ENCODE measurements at regions not wholly inside any gene's neighbourhood (a gene's known extent, or its start where the extent isn't known, plus 50 kb on each side); places are given as distances from the start of the nearest gene placed in this dataset.

DNA sequence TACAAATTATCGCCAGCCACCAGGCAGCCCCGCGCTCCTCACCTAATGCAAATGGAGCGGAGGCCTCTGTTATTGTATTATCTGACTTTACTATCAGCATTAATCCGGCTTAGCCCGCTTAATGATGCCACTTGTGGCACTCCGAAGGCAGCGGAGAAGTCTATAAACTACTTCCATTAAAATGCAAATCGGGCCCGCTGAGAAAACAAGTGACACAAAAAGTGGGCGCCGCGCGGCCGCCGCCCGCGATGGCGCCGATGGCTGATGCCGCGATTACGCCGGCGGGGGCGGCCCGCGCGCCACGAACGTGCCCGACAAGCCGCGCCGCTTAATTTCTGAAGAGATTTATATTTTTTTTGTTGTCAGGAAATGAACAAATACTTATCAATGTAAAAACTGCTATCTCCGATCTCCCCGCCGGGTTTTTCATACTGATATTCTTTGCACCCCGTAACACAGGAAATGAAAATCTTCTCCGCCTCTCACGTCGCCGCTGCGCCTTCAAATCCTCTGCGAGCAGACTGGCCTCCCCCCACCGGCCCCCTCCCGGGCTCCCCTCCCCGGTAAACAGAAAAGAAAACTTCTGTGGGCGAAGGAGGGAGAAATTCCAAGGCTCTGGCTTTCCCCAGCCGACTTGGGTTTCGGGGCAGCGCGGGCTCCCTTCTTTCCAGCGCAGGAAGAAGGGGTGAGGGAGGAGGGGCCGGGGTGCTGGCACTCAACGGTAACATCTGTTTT is 221.8 kb downstream of the INSIG2 start:
- peak; percentile 66 for DNase-seq

DNA sequence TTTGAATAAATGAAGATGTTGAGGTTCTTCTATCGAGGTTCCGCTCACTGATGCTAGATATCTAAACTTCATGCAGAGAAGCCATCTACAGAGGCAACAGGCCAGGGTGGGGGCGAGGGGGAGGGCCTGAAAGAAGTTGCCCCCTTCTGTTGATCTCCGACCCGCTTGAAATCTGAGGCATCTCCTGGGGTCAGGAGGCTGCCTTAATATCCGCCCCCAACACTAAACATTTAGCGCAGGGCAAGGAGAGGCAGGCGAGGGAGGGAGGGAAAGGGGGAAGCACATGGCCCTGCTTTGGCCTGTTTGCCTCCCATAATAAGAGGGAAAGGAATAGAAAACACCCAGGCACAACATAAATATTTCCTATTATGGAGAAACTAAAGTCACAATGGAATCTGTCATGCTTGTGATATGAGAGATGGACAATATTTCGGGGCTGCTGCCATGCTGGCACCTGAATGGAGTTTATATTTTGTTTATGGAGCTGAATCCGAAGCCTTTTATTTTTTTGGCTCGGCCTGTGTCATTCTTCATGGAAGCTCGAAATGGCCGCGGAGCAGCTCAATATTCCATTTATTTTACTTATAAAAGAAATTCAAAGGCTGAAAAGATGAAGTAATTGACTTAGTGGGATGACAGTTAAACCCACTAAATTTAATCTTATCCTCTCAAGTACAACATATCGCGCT is 221.1 kb downstream of the INSIG2 start:
- no peak for DNase-seq

DNA sequence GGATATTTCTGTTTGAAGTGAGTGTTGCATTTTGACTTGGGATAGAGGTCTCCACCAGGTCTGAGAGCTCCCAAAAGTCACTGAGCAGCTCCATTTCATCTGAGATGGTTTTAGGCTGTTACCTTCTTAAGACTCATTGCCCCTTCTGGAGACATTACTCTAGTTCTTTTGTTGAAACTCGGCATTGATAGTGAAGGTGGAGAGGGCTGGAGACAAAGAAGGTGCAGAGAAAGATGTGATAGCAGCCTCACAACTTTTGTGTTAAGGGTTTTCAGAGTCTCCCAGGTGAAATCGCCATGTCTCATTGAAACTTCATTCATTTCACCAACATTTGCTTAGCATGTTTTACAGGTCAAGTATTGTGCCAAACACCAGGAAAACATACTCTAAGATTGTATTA is 219.6 kb downstream of the INSIG2 start:
- no peak for DNase-seq

DNA sequence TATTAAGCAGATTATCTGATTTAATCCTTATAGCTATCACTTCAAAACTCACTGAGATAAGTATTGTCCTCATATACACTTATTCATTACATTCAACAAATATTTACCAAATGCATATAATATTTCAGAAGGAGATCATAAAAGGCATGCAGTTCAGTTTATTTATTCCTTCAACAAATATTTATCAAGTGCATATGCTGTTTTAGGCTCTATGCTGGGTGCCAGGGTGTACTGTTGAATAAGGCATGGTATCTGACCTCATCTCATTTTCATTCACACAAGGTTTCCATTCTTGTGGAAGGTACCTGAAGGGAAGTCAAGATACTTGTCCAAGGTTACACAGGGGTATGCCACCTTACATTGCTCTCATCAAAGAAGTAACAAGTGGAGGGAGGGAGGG is 213.0 kb downstream of the INSIG2 start:
- no peak for DNase-seq

DNA sequence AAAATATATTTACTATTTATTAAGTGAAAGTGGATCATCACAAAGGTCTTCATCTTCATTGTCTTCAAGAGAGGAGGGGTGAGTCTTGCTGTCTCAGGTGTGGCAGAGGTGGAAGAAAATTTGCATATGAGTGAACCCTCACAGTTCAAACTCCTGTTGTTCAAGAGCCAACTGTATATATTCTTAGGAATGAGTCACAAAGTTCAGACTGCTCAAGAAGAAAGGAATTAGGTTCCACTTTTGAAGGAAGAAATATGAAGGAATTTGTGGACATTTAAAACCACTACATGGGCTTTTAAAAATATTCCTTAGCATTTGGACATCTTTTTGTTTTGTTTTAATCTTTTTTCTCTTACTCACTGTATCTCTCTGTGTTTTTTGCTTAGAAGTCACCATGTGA is 212.6 kb downstream of the INSIG2 start:
- DNase-seq = no peak

DNA sequence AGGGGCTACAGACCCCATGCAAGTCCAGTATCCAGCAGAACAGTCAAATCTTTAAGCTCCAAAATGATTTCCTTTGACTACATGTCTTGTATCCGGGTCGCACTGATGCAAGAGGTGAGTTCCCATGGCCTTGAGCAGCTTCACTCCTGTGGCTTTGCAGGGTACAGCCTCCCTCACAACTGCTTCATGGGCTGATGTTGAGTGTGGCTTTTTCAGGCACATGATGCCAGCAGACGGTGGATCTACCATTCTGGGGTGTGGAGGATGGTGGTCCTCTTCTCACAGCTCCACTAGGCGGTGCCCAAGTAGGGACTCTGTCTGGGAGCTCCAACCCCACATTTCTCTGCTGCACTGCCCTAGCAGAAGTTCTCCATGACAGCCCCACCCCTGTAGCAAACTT is 208.4 kb downstream of the INSIG2 start:
- DNase-seq = no peak

DNA sequence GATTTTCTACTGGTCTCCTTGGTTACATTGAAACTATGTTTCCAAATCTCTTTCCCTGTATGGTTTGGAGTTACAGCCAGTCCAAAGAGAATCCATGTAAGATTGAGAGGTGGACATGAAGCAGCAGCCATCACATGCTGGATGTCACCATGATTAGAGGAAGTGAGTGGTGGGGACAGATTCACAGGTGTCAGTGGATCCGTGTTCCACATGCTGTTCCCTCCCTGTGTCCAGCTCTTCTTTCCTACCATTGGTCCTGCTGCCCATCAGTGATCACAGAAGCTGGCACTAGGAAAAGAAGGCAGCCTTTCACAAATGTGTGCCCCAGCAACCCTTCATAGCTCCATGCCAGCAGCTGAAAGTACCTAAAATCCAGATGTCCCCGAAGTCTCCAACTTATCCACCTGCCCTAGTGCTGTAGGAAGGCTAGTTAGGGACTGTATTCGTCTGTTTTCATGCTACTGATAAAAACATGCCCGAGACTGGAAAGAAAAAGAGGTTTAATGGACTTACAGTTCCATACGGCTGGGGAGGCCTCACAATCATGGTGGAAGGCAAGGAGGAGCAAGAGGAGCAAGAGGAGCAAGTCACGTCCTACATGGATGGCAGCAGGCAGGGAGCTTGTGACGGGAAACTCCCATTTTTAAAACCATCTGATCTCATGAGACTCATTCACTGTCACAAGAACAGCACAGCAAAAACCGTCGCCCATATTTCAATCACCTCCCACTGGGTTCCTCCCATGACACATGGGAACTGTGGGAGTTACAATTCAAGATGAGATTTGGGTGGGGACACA is 207.5 kb downstream of the INSIG2 start:
- no peak for DNase-seq

DNA sequence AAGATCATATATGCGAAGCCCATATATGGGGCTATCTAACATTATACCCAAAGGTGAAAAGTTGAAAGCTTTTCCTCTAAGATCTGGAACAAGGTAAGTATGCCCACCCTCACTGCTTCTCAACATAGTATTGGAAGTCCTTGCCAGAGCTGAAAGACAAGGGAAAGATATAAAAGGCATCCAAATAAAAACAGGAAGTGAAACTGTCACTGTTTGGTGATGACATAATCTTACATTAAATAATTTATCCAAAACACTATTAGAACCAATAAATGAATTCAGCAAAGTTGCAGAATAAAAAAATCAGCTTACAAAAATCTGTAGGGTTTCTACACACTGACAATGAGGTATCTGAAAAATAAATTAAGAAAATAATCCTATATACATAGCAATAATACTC is 205.8 kb downstream of the INSIG2 start:
- no peak for DNase-seq

DNA sequence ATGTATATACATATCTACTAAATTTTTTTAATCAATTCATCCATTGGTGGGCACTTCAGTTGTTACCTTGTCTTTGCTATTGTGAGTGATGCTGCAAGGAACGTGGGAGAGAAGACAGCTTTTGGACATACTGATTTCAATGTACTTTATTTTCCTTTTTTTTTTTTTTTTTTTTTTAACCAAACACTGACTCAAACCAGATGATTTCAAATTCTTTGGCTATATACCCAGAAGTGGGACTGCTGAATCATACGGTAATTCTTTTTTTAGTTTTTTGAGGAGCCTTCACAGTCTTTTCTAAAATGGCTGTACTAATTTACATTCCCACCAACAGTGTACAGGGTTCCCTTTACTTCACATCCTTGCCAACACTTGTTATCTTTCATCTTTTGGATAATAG is 204.7 kb downstream of the INSIG2 start:
- DNase-seq = no peak

DNA sequence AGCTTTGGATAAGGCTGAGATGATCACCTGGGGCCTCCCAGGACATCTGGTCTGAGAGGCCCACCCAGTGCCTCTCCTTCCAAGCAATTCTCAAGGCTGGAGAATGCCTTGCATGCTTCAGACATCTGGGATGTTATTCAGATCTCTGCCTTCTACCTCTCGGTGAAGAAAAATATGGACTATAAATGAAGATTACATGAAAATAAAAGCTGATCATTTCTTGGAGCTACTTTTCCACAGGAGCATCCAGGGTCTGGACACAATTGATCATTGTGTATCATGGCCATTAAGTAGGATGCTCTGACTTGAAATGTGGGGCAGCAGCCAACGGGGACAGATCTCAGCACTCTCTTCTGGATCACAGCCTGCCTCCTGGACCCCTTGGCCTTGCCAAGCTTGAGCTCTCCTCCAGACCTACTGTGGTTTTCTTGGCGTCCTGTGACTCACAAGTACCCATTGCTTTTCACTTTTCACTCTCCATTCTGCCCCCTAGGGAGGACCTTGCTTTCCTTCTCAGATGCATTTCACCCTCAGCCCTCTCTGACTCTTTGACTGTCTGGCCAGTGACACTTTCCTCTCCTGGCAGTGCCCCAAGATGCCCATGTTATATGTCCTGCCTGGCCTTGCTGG is 203.1 kb downstream of the INSIG2 start:
- no peak for DNase-seq

DNA sequence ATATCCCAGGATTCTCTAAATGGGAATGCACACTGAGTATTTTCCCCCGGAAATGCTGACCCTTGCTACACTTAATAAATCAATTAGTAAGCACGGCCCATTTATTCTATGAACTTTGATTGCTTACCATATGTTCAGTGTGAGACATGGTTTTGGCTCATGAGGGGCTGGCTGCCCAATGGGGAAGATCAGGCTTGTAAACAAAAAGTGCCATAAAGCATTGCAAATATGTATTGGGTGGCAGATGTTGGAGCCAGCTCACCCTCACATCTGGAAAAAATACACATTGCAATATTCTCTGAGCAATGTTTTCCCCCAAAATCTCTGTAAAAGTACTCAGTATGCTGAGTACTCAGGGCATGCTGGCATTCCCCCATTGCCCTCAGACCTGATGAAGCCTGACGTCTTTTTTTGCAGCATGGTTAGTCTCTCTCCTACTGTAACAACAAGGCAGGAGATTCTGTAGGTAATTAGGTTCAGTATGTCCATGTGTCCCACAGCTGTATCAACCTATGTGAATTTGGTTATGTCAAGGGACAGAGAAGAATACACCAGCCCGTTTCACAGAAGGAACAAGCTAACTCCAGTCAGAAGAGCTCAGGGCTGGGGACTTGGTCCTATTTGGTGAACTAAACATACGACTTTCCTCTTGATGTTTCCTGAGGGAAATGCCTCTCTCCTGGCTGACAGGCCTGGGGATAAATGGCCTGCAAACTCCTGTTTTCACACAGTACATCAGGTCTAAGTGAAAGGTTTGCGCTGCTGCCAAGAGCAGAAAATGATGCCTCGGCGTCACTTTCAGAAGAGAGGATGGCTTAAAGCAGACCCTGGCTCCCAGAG is 202.4 kb downstream of the INSIG2 start:
- DNase-seq = no peak

DNA sequence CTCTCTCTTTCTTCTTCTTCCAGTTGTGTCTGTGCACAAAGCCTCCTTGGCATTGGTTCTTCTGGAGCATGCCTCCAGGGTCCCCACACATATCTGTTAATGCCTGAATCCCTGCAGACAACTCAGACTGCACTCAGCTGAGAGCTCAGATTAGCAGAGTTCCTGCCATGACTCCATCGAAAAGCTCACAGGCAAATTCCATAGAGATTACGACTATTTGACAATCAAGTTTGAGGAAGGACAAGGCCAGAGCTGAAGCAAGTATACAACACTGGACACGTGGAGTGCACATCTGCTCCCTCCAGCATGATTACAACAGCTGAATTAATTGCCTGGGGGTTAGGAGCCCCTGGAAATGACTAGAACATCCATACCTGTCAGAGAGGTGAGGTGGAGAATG is 190.7 kb downstream of the INSIG2 start:
- DNase-seq = no peak

DNA sequence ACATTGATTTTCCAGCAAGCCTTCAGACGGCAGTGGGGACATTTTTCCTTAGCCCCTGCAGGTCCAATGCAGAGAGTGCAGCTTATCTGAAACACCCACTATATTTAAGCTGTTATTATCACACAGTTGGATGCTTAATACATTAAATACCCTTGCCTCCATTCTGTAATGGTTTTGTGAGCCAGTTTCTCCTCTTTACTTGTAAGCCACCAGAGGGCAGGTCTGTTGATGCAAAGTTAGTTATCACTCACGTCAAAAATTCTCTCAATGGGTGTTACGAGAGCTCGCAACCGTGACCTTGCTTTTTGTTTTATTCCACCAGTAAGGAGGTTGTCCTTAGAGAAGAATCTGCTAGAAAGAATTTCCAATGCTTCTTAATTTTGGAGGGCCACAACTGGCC is 189.8 kb downstream of the INSIG2 start:
- DNase-seq = no peak

DNA sequence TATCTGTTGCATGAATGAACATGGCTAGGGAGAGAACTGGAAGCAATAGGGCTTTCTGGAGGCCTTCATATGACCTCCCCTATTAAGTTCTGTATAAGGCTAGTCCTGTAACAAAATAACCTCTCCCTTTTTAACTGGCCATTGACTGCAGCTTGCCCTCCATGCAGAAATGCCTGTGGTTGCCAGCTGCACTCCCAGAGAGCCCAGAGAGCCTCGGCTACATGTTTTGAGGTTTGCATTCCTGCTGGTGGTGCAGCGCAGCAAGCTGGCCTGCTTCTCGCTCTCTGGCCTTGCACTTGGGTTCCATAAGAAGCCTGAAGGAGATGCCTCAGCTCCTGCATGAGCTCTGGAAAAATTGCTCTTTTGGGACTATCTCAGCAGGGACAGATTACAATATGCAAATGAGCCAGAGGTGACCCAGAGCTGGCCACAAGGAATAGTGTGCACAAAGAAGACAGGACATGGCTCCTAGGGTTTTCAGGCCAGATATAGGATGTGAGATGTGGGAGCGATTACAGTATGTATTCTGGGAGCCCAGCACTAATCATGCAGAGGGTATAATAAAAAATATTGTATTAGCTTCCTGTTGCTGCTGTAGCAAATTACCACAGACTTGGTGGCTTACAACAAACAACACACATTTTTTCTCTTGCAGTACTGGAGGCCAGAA is 186.7 kb downstream of the INSIG2 start:
- no peak for DNase-seq

DNA sequence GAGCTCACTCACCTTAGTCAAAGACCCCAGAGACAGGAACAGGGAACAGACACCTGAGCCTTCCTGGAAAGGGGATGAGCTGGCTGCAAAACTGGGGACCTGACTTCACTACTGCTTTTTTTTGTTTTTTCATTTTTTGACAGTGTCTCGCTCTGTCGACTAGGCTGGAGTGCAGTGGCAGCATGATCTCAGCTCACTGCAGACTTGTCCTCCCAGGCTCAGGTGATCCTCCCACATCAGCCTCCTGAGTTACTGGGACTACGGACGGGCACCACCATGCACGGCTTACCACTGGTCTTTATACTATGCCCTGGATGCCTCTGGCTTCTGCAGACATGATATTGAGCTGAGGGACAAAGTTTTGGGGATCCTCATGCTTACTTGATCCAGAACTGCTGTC is 184.1 kb downstream of the INSIG2 start:
- DNase-seq = no peak

DNA sequence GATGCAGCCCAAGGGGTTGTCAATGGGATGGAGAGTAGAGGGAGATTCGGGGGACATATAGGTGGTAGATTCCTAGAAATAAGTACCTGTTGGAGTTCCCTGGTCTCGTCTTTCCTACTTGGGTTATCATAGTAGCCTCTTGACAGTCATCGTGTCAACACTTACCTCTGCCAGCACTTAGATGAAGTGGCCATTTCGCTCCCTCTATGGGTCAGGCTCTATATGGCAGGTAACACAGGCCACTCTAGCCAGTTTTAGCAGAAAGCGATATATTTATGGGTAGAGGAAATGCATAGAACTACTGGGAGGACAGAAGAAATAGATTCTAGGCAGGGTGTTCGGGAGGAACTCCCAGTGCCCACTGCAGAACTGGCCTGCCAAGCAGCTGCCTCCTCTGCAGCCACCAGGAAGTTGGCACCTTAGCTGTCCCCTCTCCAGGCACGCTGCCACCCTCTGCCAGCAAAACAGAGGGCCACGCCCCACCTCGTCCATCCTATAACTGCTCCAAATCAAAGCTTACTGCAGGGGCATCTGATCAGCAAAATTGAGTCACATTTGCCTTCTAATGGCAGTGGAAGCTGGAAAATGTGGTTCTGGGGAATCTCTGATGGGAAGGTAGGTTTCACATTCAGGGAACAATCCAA is 181.3 kb downstream of the INSIG2 start:
- no peak for DNase-seq

DNA sequence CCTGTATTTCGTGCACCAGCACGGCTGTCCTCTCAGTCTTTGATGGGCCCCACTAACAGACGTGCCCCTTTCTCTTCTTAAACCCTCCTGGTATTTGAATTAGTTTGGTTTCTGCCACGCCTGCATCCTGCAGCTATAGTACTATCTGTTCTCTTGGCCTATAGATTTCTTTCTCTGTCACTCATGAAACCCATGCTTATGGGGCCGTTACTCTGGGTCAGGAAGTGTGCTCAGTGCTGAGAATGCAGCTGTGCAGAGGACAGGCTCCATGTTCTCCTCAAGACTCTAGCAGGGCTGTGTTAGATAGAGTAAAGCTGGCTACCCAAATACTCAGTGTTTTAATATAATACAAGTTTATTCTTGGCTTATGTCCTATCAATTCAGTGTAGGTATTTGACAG is 180.0 kb downstream of the INSIG2 start:
- no peak for DNase-seq

DNA sequence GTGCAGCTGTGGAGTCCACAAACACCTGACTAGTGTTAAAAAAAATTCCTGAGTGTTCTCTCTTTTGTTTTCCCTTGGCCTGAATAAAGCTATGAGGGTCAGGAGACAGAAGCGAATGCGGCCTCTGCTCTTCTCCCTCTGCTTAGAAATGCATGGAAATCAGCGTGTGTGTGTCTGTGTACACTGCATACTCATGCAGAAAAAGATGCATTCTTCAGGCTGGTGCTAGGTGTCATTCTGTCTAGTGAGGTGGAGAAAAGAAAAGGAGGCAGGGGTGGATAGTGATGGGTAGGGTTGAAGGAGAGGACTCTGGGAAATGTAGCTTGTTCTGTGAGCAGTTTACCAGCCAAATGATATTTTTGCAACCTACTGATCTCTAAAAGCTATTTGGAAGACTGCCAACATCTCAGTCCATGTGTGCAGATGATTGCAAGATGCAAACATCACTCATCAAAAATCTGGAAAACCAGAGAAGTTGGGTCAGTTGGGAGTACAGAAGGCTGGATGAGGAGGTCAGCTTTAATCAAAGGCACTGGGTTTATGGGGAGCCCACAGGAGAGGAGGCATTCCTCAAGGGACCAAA is 177.7 kb downstream of the INSIG2 start:
- no peak for DNase-seq

DNA sequence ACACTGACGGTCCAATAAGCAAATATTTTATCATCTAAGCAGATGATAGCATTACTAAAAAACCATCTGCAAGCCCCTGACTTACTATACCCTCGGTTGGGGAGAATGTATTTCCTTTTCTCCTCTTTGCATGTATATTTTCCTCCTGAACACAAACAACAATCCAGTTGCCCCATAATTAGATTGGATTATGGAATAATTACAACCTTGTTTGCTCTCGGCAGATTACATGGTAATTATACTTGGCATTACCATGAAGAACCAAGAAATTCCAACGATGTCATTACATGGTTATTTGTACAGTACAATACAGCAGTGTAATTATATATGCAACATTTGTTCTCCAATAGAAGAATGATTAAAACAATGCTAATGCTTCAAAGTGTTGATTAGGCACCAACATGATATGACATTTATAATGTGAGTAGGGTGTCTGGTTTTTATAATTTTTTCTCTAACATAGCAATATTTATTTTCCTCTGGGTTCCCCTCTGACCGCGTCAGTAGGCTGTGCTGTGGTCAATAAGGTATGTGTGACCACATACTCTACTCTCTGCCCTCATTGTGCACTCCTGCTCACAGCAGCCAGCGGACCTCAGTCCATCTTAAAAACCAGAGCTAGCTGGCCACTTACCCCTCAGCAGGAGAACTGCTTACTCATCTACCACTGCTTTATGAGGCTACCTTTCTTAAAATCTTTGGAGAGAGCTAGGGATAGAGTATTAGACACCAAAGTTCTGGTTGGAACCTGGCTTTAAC is 176.1 kb downstream of the INSIG2 start:
- no peak for DNase-seq

DNA sequence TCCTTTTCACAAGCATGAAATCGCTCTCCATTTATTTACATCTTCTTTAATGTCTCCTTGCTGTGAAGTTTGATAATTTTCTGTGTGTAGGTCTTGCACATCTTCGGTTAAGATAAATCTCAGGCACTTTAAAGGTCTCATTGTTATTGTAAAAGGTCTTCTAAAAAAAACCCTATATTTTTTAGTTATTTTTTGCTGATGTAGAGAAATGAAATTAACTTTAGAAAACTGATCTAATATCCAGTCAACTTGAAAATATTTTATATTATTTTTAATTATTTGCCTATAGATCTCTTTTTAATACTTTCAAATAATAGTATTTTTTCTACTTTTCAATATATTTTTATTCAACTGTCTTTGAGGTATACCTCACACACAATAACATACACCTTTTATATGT is 169.4 kb downstream of the INSIG2 start:
- no peak for DNase-seq
